ENCODE measurements at regions not wholly inside any gene's neighbourhood (a gene's known extent, or its start where the extent isn't known, plus 50 kb on each side); places are given as distances from the start of the nearest gene placed in this dataset.

- no peak overlapping the region for H3K4me3 ChIP-seq (ENCODE audit: low read depth, low read length)
- no peak for DNase-seq (ENCODE audit: low read depth)
- no peak for TF ChIP-seq CTCF (IDR thresholded peaks at IDR 0.05; ENCODE audit: low read depth, low read length, missing control alignments)
Measured at GRCh38 chr5:77871946-77872345, 95.8 kb upstream of the TBCA start.

GRCh38 chr5:77871016-77871415 lies 94.9 kb upstream of the TBCA start:
- H3K4me3 ChIP-seq (ENCODE audit: low read depth, low read length): no peak overlapping the region

GRCh38 chr5:77869116-77869798 lies 93.1 kb upstream of the TBCA start:
- no peak overlapping the region for H3K4me3 ChIP-seq (ENCODE audit: low read depth, low read length)
- no peak for DNase-seq (ENCODE audit: low read depth)
- no peak for TF ChIP-seq CTCF (IDR thresholded peaks at IDR 0.05; ENCODE audit: low read depth, low read length, missing control alignments)

More at GRCh38 chr5:77871016-77871415, 94.9 kb upstream of the TBCA start:
- no peak for TF ChIP-seq CTCF (IDR thresholded peaks at IDR 0.05; ENCODE audit: low read depth, low read length, missing control alignments)
- no peak for DNase-seq (ENCODE audit: low read depth)

- no peak for DNase-seq (ENCODE audit: low read depth)
- H3K4me3 ChIP-seq (ENCODE audit: low read depth, low read length): no peak overlapping the region
- TF ChIP-seq CTCF (IDR thresholded peaks at IDR 0.05; ENCODE audit: low read depth, low read length, missing control alignments): no peak
Measured at GRCh38 chr5:77867914-77868313, 91.8 kb upstream of the TBCA start.

GRCh38 chr5:77867194-77867691 lies 91.1 kb upstream of the TBCA start:
- peak; percentile 33 for TF ChIP-seq CTCF (IDR thresholded peaks at IDR 0.05; ENCODE audit: low read depth, low read length, missing control alignments)
- H3K4me3 ChIP-seq (ENCODE audit: low read depth, low read length): no peak overlapping the region
- no peak for DNase-seq (ENCODE audit: low read depth)

GRCh38 chr5:77866198-77866597 lies 90.1 kb upstream of the TBCA start:
- no peak for TF ChIP-seq CTCF (IDR thresholded peaks at IDR 0.05; ENCODE audit: low read depth, low read length, missing control alignments)
- DNase-seq (ENCODE audit: low read depth): no peak
- H3K4me3 ChIP-seq (ENCODE audit: low read depth, low read length): no peak overlapping the region

- no peak for TF ChIP-seq CTCF (IDR thresholded peaks at IDR 0.05; ENCODE audit: low read depth, low read length, missing control alignments)
Measured at GRCh38 chr5:77864997-77865396, 88.9 kb upstream of the TBCA start.

More at GRCh38 chr5:77864997-77865396, 88.9 kb upstream of the TBCA start:
- no peak for DNase-seq (ENCODE audit: low read depth)
- H3K4me3 ChIP-seq (ENCODE audit: low read depth, low read length): no peak overlapping the region
